22Rv1 (cell line): ENCODE measurements at regions not wholly inside any gene's neighbourhood (a gene's known extent, or its start where the extent isn't known, plus 50 kb on each side); places are given as distances from the start of the nearest gene placed in this dataset.

Experiments used
- ZFX ChIP-seq: fragments of 450-650 bp; IDR thresholded peaks from 2 replicates; pipeline ENCODE4 v1.6.1; 2017; ENCODE audit warnings: antibody characterized with exemption, borderline replicate concordance
- TF ChIP-seq, protein P1 (sequence below): fragments of 450-650 bp; IDR thresholded peaks from 2 replicates; pipeline ENCODE4 v1.5.1; 2017; ENCODE audit warnings: mild to moderate bottlenecking

DNA sequence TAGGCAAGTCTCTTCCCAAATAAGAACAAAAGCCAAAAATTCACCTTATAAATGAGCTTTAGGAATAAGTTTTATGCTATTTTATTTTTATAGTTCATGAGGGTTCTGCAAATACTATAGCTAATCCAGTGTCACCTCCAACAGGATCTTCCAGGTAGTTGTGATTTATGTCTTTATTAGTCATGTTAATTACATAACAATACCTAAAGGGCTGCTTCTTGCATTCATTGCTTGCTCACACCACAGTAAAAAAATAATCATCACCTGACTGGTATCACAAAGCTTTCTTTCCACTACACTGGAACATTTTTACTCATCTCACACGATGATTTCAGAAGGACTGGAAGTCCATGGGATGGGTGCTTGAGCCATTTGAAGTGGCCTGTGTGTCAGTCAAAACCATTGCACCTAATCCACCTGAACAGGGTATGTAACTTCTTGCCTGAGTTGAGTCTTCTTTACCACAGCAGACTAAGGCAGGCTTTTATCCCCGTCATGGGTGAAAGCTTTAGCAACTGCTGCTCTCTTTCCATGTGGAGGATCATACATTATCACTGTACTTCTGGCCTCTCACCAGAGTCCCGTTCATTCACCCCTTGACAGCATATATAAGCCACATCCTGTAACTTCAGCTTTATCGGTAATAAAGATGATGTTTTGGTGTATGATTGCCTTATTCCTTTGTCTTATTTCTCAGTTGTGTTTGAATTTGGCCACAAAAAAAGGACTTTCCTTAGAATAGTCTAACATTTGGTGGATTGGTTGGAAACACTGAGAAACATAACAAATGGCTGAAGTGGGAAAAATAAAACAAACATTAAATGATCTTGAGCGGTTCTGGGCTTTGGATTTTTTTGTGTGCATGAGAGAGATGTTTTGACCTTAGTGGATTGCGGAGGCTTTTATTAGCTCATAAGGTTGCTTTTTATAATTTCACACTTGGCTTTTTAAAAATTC, 382.6 kb upstream of the THBS1 start:
- TF ChIP-seq, protein P1, sequence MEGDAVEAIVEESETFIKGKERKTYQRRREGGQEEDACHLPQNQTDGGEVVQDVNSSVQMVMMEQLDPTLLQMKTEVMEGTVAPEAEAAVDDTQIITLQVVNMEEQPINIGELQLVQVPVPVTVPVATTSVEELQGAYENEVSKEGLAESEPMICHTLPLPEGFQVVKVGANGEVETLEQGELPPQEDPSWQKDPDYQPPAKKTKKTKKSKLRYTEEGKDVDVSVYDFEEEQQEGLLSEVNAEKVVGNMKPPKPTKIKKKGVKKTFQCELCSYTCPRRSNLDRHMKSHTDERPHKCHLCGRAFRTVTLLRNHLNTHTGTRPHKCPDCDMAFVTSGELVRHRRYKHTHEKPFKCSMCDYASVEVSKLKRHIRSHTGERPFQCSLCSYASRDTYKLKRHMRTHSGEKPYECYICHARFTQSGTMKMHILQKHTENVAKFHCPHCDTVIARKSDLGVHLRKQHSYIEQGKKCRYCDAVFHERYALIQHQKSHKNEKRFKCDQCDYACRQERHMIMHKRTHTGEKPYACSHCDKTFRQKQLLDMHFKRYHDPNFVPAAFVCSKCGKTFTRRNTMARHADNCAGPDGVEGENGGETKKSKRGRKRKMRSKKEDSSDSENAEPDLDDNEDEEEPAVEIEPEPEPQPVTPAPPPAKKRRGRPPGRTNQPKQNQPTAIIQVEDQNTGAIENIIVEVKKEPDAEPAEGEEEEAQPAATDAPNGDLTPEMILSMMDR, result no peak
- TF ChIP-seq ZFX, result no peak
